ENCODE measurements at regions not wholly inside any gene's neighbourhood (a gene's known extent, or its start where the extent isn't known, plus 50 kb on each side); places are given as distances from the start of the nearest gene placed in this dataset.
"Not testable (repeated sequence)": the region's sequence is repeated elsewhere in the genome, so short reads cannot be mapped to it uniquely, and the experiment has no call there.

GRCh38 chrX:150270622-150271021, 92.5 kb upstream of the MAMLD1 start:
- no peak for DNase-seq (ENCODE audit: low spot score)
- Mint-ChIP-seq H3K4me3 (no peak overlapping the region), H3K27me3 (peaks cover 9 to 11% of the 10 kb centered on the region in 2 donors), H3K9me3 (no peaks in the 10 kb centered on the region), H3K27ac (no peak overlapping the region), H3K4me1 (ENCODE audit: low read depth in 2 of 2) (no peaks in the 10 kb centered on the region), H3K36me3 (no peaks in the 10 kb centered on the region)
- peak in 1 of 2 donors; percentile 31 for ATAC-seq

- DNase-seq (ENCODE audit: low spot score); H3K36me3 Mint-ChIP-seq: not testable (repeated sequence)
Measured at GRCh38 chrX:150273575-150274294, 89.4 kb upstream of the MAMLD1 start.

GRCh38 chrX:150282953-150283352, 80.2 kb upstream of the MAMLD1 start:
- Mint-ChIP-seq H3K27me3 (peaks cover 10 to 15% of the 10 kb centered on the region in 2 donors), H3K27ac (no peak overlapping the region), H3K4me3 (no peak overlapping the region), H3K36me3 (no peaks in the 10 kb centered on the region), H3K9me3 (no peaks in the 10 kb centered on the region), H3K4me1 (ENCODE audit: low read depth in 2 of 2) (no peaks in the 10 kb centered on the region)
- ATAC-seq: no peak
- DNase-seq (ENCODE audit: low spot score): no peak

More at GRCh38 chrX:150273575-150274294, 89.4 kb upstream of the MAMLD1 start:
- not testable (repeated sequence) for H3K9me3 Mint-ChIP-seq; H3K4me1 Mint-ChIP-seq (ENCODE audit: low read depth in 2 of 2); H3K27ac Mint-ChIP-seq; H3K4me3 Mint-ChIP-seq; ATAC-seq; H3K27me3 Mint-ChIP-seq

GRCh38 chrX:150291014-150291413, 72.1 kb upstream of the MAMLD1 start:
- no peak overlapping the region for H3K4me3 Mint-ChIP-seq
- no peaks in the 10 kb centered on the region for H3K36me3 Mint-ChIP-seq
- H3K27me3 Mint-ChIP-seq: peaks cover 0 to 14% of the 10 kb centered on the region in 2 donors
- no peaks in the 10 kb centered on the region for H3K4me1 Mint-ChIP-seq (ENCODE audit: low read depth in 2 of 2)
- no peaks in the 10 kb centered on the region for H3K9me3 Mint-ChIP-seq
- DNase-seq (ENCODE audit: low spot score) (no peak), ATAC-seq (peak in 1 of 2 donors; percentile 40)
- H3K27ac Mint-ChIP-seq: no peak overlapping the region

GRCh38 chrX:150293311-150294013, 69.7 kb upstream of the MAMLD1 start:
- peaks cover 0 to 19% of the 10 kb centered on the region in 2 donors for H3K27me3 Mint-ChIP-seq
- ATAC-seq: no peak
- no peak overlapping the region for H3K27ac Mint-ChIP-seq
- H3K4me1 Mint-ChIP-seq (ENCODE audit: low read depth in 2 of 2): no peaks in the 10 kb centered on the region
- H3K36me3 Mint-ChIP-seq: no peaks in the 10 kb centered on the region
- no peak for DNase-seq (ENCODE audit: low spot score)
- H3K9me3 Mint-ChIP-seq: no peaks in the 10 kb centered on the region
- H3K4me3 Mint-ChIP-seq: no peak overlapping the region

GRCh38 chrX:150298841-150299551, 64.1 kb upstream of the MAMLD1 start:
- no peaks in the 10 kb centered on the region for H3K4me1 Mint-ChIP-seq (ENCODE audit: low read depth in 2 of 2)

GRCh38 chrX:150299579-150299978, 63.5 kb upstream of the MAMLD1 start:
- Mint-ChIP-seq H3K4me3 (no peak overlapping the region), H3K36me3 (no peaks in the 10 kb centered on the region), H3K4me1 (ENCODE audit: low read depth in 2 of 2) (no peaks in the 10 kb centered on the region), H3K27ac (no peak overlapping the region), H3K27me3 (peaks cover 0 to 17% of the 10 kb centered on the region in 2 donors), H3K9me3 (no peaks in the 10 kb centered on the region)
- ATAC-seq (no peak), DNase-seq (ENCODE audit: low spot score) (no peak)

More at GRCh38 chrX:150298841-150299551, 64.1 kb upstream of the MAMLD1 start:
- Mint-ChIP-seq H3K27me3 (peaks cover 0 to 17% of the 10 kb centered on the region in 2 donors), H3K36me3 (no peaks in the 10 kb centered on the region), H3K4me3 (no peak overlapping the region), H3K9me3 (no peaks in the 10 kb centered on the region), H3K27ac (no peak overlapping the region)
- no peak for DNase-seq (ENCODE audit: low spot score)
- ATAC-seq: no peak

- H3K27ac Mint-ChIP-seq: no peak overlapping the region
- no peak overlapping the region for H3K4me3 Mint-ChIP-seq
- no peaks in the 10 kb centered on the region for H3K36me3 Mint-ChIP-seq
- DNase-seq (ENCODE audit: low spot score): no peak
- H3K4me1 Mint-ChIP-seq (ENCODE audit: low read depth in 2 of 2): no peaks in the 10 kb centered on the region
- H3K9me3 Mint-ChIP-seq: no peaks in the 10 kb centered on the region
- ATAC-seq: no peak
- peaks cover 0 to 11% of the 10 kb centered on the region in 2 donors for H3K27me3 Mint-ChIP-seq
Measured at GRCh38 chrX:150303386-150304097, 59.6 kb upstream of the MAMLD1 start.

GRCh38 chrX:150306002-150306401, 57.1 kb upstream of the MAMLD1 start:
- DNase-seq (ENCODE audit: low spot score) (no peak), ATAC-seq (no peak)
- no peak overlapping the region for H3K4me3 Mint-ChIP-seq
- H3K27ac Mint-ChIP-seq: no peak overlapping the region
- no peaks in the 10 kb centered on the region for H3K9me3 Mint-ChIP-seq
- H3K36me3 Mint-ChIP-seq: no peaks in the 10 kb centered on the region
- peaks cover 6 to 9% of the 10 kb centered on the region in 2 donors for H3K4me1 Mint-ChIP-seq (ENCODE audit: low read depth in 2 of 2)
- peaks cover 0 to 8% of the 10 kb centered on the region in 2 donors for H3K27me3 Mint-ChIP-seq

GRCh38 chrX:150308041-150308440, 55.1 kb upstream of the MAMLD1 start:
- Mint-ChIP-seq H3K4me1 (ENCODE audit: low read depth in 2 of 2) (peaks cover 6 to 9% of the 10 kb centered on the region in 2 donors), H3K27me3 (no peaks in the 10 kb centered on the region), H3K4me3 (no peak overlapping the region), H3K36me3 (no peaks in the 10 kb centered on the region), H3K27ac (no peak overlapping the region), H3K9me3 (no peaks in the 10 kb centered on the region)
- ATAC-seq (no peak), DNase-seq (ENCODE audit: low spot score) (no peak)

- Mint-ChIP-seq H3K4me3 (no peak overlapping the region), H3K36me3 (no peaks in the 10 kb centered on the region), H3K9me3 (no peaks in the 10 kb centered on the region), H3K27ac (no peak overlapping the region), H3K4me1 (ENCODE audit: low read depth in 2 of 2) (peaks cover 6 to 9% of the 10 kb centered on the region in 2 donors), H3K27me3 (peaks cover 0 to 4% of the 10 kb centered on the region in 2 donors)
- ATAC-seq (no peak), DNase-seq (ENCODE audit: low spot score) (no peak)
Measured at GRCh38 chrX:150308532-150309157, 54.5 kb upstream of the MAMLD1 start.

GRCh38 chrX:150310417-150310816, 52.7 kb upstream of the MAMLD1 start:
- Mint-ChIP-seq H3K27me3 (peaks cover 0 to 10% of the 10 kb centered on the region in 2 donors), H3K9me3 (no peaks in the 10 kb centered on the region), H3K4me3 (no peak overlapping the region), H3K4me1 (ENCODE audit: low read depth in 2 of 2) (peaks cover 6 to 9% of the 10 kb centered on the region in 2 donors), H3K36me3 (no peaks in the 10 kb centered on the region), H3K27ac (no peak overlapping the region)
- no peak for ATAC-seq
- DNase-seq (ENCODE audit: low spot score): no peak

- no peak for ATAC-seq
- Mint-ChIP-seq H3K4me3 (no peak overlapping the region), H3K27me3 (peaks cover 0 to 10% of the 10 kb centered on the region in 2 donors), H3K9me3 (no peaks in the 10 kb centered on the region), H3K36me3 (no peaks in the 10 kb centered on the region), H3K4me1 (ENCODE audit: low read depth in 2 of 2) (peaks cover 6 to 9% of the 10 kb centered on the region in 2 donors), H3K27ac (no peak overlapping the region)
- DNase-seq (ENCODE audit: low spot score): no peak
Measured at GRCh38 chrX:150310881-150311280, 52.2 kb upstream of the MAMLD1 start.

Data from natural killer cell treated with Interleukin-12 subunit alpha and Interleukin-12 subunit beta and Interleukin-15 and Interleukin-18, amount 100 ng/mL, for 72 hours (primary cell).